Colonic mucosa (tissue), 4 donors: ENCODE measurements at regions not wholly inside any gene's neighbourhood (a gene's known extent, or its start where the extent isn't known, plus 50 kb on each side); places are given as distances from the start of the nearest gene placed in this dataset.

ENCODE experiments used
- DNase-seq: peaks from one replicate; pipeline ENCODE4 v3.0.0-alpha.2; 2020
- H3K27ac ChIP-seq: fragments of 200-600 bp; one replicate; pipeline ENCODE4 v1.8.0; 2021
- H3K27me3 ChIP-seq: fragments of 200-600 bp; one replicate; pipeline ENCODE4 v1.8.0; 2021
- H3K36me3 ChIP-seq: fragments of 200-600 bp; one replicate; pipeline ENCODE4 v1.8.0; 2021
- H3K4me1 ChIP-seq: fragments of 200-600 bp; one replicate; pipeline ENCODE4 v1.8.0; 2021; ENCODE audit warnings: mild to moderate bottlenecking
- H3K4me3 ChIP-seq: fragments of 200-600 bp; one replicate; pipeline ENCODE4 v1.8.0; 2021
- H3K9ac ChIP-seq, 2 donors: one replicate each; pipeline ENCODE4 v1.7.0; 2013; ENCODE audit warnings: control low read depth in 2 of 2, low read depth in 2 of 2, low read length in 2 of 2
- H3K9me3 ChIP-seq: fragments of 200-600 bp; one replicate; pipeline ENCODE4 v1.8.0; 2021
- intact Hi-C: fragments of 100-400 bp; cut with DNase I; formaldehyde crosslinking; loops from one replicate; pipeline ENCODE4 v1.14.1; 2022
- TF ChIP-seq, protein P1 (sequence below): fragments of 200-600 bp; IDR thresholded peaks from one replicate; pipeline ENCODE4 v1.8.0; 2022; ENCODE audit warnings: antibody characterized with exemption, mild to moderate bottlenecking
- donor health status: healthy.
- donor health status: DM: no; HTN: no; CAD: no.
- donor health status: DM: no; HTN: no; CAD: no.

DNA sequence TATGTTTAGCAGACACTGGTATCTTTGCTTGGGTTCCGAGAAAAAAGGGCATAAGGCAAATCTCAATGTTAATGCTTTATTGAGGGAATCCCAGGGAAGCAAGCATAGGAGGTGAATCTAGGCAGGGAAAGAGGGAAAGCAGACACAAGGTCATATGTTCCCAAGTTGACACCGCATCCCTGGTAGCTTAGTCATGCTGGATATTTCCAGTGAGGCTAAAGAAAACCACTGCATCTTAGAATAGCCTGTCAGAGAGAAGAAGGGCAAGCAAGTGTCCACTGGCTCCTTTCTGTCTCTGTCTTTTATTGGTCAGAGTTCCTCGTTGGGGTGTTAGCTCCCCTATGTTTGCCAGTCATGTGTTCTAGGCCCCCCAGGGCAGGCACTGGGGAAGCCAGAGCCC lies 104.7 kb downstream of the NKX6-1 start:
- H3K4me3 ChIP-seq = no peak overlapping the region
- no peak overlapping the region for H3K9ac ChIP-seq
- no peaks in the 10 kb centered on the region for H3K9me3 ChIP-seq
- H3K27ac ChIP-seq = no peak overlapping the region
- DNase-seq = no peak
- H3K27me3 ChIP-seq = no peaks in the 10 kb centered on the region
- H3K4me1 ChIP-seq = no peaks in the 10 kb centered on the region
- intact Hi-C loops = no loop called here
- no peaks in the 10 kb centered on the region for H3K36me3 ChIP-seq
- TF ChIP-seq, protein P1, sequence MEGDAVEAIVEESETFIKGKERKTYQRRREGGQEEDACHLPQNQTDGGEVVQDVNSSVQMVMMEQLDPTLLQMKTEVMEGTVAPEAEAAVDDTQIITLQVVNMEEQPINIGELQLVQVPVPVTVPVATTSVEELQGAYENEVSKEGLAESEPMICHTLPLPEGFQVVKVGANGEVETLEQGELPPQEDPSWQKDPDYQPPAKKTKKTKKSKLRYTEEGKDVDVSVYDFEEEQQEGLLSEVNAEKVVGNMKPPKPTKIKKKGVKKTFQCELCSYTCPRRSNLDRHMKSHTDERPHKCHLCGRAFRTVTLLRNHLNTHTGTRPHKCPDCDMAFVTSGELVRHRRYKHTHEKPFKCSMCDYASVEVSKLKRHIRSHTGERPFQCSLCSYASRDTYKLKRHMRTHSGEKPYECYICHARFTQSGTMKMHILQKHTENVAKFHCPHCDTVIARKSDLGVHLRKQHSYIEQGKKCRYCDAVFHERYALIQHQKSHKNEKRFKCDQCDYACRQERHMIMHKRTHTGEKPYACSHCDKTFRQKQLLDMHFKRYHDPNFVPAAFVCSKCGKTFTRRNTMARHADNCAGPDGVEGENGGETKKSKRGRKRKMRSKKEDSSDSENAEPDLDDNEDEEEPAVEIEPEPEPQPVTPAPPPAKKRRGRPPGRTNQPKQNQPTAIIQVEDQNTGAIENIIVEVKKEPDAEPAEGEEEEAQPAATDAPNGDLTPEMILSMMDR = no peak

- DNase-seq = no peak
- Histone ChIP-seq H3K36me3 (no peaks in the 10 kb centered on the region), H3K9me3 (no peaks in the 10 kb centered on the region), H3K9ac (no peak overlapping the region), H3K4me3 (no peak overlapping the region), H3K27ac (no peak overlapping the region), H3K27me3 (no peaks in the 10 kb centered on the region), H3K4me1 (no peaks in the 10 kb centered on the region)
- intact Hi-C loops = no loop called here
- TF ChIP-seq, protein P1 = no peak
Measured at GRCh38 chr4:84392951-84393590, 106.0 kb downstream of the NKX6-1 start.

- Histone ChIP-seq H3K36me3 (no peaks in the 10 kb centered on the region), H3K27me3 (no peaks in the 10 kb centered on the region), H3K9me3 (no peaks in the 10 kb centered on the region), H3K27ac (no peak overlapping the region), H3K9ac (no peak overlapping the region), H3K4me1 (no peaks in the 10 kb centered on the region), H3K4me3 (no peak overlapping the region)
- intact Hi-C loops = no loop called here
- TF ChIP-seq, protein P1 = no peak
- DNase-seq = no peak
Measured at GRCh38 chr4:84389406-84389805, 109.7 kb downstream of the NKX6-1 start.

DNA sequence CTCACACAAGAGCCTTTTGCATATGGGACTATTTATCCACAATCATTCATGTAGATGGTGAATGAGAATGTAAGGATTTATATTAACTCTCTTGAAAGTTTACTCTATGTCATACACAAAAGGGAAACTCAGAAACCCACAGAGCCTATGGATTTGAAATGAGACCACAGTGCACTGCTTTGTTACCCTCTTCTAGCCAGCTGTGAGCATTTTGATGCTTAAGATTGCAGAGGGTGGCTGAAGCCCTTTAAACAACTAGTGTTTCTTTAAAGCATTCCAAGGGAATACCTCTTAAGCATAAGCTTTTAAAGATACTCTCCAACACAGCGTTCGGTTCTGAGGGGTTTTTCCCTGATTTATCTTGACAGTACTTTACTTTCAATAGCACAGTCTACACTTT lies 113.9 kb downstream of the NKX6-1 start:
- Histone ChIP-seq H3K4me3 (no peak overlapping the region), H3K27me3 (no peaks in the 10 kb centered on the region), H3K4me1 (no peaks in the 10 kb centered on the region), H3K36me3 (no peaks in the 10 kb centered on the region), H3K9me3 (no peaks in the 10 kb centered on the region), H3K27ac (no peak overlapping the region), H3K9ac (no peak overlapping the region)
- intact Hi-C loops = no loop called here
- no peak for DNase-seq
- TF ChIP-seq, protein P1 = no peak

DNA sequence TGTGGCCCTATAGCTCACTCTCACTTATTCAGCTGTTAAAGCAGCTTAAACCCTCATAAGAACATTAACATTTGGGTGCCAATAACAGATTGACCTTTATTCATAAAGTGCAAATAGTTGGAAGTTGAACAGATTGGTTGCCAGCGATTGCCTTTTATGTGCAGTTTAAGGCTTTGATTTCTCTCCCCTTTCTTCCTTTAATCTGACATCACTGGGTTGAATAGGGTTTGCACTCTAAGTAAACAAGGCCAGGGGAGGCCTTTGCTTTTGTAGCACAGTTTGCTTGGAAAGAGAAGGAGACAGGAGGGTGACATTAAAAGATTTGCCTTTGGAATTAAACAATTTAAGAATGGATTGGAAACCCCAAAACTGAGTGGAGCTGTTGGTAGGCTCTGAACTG lies 114.3 kb downstream of the NKX6-1 start:
- intact Hi-C loops = no loop called here
- Histone ChIP-seq H3K9ac (no peak overlapping the region), H3K9me3 (no peaks in the 10 kb centered on the region), H3K36me3 (no peaks in the 10 kb centered on the region), H3K4me1 (no peaks in the 10 kb centered on the region), H3K27me3 (no peaks in the 10 kb centered on the region), H3K27ac (no peak overlapping the region), H3K4me3 (no peak overlapping the region)
- TF ChIP-seq, protein P1 = no peak
- DNase-seq = no peak
